ENCODE measurements at regions not wholly inside any gene's neighbourhood (a gene's known extent, or its start where the extent isn't known, plus 50 kb on each side); places are given as distances from the start of the nearest gene placed in this dataset.
"Not testable (repeated sequence)": the region's sequence is repeated elsewhere in the genome, so short reads cannot be mapped to it uniquely, and the experiment has no call there.

DNA sequence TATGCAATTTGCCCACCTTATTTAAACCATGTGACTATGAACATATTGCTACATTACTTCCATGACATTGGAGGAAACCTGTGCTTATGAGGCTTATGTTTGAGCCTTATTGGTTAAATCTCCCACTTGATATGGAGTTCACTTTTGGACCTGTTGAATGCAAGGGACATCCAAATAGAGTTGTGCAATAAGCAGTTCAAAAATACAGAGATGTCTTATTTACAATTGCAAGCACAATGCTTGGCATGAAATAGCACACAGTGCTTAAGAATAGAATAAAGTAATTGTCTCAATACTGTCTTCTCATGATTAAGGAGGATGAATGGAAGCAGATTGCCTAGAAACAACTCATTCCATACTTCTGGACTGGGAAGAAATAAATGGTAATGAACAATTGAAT lies 793.5 kb downstream of the METTL4 start:
- no peak for DNase-seq (ENCODE audit: low read depth)
- no peak overlapping the region for H3K4me3 ChIP-seq (ENCODE audit: low read depth, low read length)
- TF ChIP-seq, protein P1, sequence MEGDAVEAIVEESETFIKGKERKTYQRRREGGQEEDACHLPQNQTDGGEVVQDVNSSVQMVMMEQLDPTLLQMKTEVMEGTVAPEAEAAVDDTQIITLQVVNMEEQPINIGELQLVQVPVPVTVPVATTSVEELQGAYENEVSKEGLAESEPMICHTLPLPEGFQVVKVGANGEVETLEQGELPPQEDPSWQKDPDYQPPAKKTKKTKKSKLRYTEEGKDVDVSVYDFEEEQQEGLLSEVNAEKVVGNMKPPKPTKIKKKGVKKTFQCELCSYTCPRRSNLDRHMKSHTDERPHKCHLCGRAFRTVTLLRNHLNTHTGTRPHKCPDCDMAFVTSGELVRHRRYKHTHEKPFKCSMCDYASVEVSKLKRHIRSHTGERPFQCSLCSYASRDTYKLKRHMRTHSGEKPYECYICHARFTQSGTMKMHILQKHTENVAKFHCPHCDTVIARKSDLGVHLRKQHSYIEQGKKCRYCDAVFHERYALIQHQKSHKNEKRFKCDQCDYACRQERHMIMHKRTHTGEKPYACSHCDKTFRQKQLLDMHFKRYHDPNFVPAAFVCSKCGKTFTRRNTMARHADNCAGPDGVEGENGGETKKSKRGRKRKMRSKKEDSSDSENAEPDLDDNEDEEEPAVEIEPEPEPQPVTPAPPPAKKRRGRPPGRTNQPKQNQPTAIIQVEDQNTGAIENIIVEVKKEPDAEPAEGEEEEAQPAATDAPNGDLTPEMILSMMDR (IDR thresholded peaks at IDR 0.05; ENCODE audit: control insufficient read depth, extremely low read depth, insufficient read depth): no peak

DNA sequence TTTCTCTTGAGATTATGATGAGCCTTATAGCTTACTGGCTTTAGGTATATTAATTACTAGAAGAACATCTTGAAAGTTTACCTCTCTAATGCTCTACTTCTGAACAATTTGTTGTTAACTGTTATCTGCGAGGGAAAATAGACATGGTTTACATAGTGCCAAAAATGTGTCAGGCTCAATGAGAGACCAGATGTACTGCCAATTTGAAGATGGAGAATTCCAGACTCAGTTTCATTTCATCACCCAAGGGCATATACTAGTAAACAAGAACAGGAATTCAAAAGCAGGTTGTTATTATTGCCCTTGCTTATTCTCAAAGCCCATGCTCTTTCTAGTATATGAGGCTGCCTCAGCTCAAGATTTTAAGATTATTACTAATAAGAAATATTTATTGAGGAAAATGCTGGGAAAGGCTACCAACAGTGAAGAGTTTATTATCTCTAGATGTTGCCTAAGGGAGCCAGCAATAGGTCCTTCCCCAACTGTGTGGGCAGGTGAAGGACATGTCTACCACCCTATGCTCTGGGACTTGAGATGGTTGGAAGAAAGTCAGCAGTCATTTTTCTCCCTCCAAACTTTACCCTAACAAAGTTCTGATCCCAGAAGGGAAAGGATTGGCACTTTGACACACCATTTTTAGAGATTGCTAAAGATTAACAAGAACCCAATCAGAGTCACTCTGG lies 792.7 kb downstream of the METTL4 start:
- TF ChIP-seq, protein P1 (IDR thresholded peaks at IDR 0.05; ENCODE audit: control insufficient read depth, extremely low read depth, insufficient read depth): no peak

DNA sequence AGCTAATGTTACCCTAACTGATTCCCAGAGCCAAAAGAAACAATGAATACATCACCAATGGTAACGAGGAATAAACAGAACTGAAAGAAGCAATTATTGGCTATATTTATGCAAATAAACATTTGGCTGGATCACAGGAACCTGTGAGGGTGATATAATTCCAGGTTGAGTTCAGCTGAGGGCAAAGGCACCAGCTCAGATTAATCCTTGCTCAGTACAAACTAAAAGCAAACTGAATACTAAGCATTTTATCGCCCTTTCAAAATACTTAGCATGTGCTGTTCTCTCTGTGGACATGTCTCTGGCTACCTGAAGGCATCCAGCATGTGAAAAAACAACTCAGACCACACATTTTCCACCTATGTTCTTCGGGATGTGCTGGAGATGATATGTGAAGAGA lies 791.7 kb downstream of the METTL4 start:
- DNase-seq (ENCODE audit: low read depth): no peak
- no peak overlapping the region for H3K4me3 ChIP-seq (ENCODE audit: low read depth, low read length)
- TF ChIP-seq, protein P1 (IDR thresholded peaks at IDR 0.05; ENCODE audit: control insufficient read depth, extremely low read depth, insufficient read depth): no peak

More for the DNA sequence above, 792.7 kb downstream of the METTL4 start:
- DNase-seq (ENCODE audit: low read depth): no peak
- no peak overlapping the region for H3K4me3 ChIP-seq (ENCODE audit: low read depth, low read length)

DNA sequence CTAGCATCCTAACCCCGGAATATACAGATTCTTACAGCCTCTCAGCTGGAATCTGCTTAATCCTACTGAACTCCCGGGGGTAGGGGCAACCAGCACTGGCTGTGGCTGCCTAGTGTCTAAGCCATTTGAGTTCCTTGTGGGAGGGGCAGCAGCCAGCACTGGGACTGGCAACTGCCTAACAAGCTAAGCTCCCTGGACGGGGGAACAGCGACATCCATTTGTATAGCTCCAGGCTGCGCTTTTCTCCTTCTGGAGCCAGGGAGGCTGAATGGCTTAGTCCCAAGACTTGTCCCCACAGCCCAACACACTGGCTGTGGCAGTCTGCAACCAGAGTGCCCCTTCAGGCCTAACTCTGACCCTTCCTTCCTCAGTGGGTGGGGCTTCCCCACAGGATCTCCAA lies 787.2 kb downstream of the METTL4 start:
- TF ChIP-seq, protein P1 (IDR thresholded peaks at IDR 0.05; ENCODE audit: control insufficient read depth, extremely low read depth, insufficient read depth): no peak

DNA sequence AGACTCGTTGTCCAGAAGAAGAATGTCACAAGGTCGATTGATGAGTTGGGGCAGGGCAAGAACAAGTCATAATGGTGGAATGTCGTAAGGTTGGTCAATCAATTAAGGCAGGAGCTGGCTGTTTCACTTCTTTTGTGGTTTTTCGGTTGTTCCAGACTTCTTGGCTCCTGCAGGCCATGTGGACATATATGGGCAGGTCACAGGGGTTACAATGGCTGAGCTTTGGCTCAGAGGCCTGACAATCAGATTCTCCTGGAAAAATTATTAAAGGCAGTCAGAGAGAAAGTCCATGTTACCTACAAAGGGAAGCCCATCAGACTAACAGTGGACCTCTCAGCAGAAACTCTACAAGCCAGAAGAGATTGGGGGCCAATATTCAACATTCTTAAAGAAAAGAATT lies 785.3 kb downstream of the METTL4 start:
- not testable (repeated sequence) for DNase-seq (ENCODE audit: low read depth); H3K4me3 ChIP-seq (ENCODE audit: low read depth, low read length)

More for the DNA sequence above, 787.2 kb downstream of the METTL4 start:
- H3K4me3 ChIP-seq (ENCODE audit: low read depth, low read length): no peak overlapping the region
- no peak for DNase-seq (ENCODE audit: low read depth)

DNA sequence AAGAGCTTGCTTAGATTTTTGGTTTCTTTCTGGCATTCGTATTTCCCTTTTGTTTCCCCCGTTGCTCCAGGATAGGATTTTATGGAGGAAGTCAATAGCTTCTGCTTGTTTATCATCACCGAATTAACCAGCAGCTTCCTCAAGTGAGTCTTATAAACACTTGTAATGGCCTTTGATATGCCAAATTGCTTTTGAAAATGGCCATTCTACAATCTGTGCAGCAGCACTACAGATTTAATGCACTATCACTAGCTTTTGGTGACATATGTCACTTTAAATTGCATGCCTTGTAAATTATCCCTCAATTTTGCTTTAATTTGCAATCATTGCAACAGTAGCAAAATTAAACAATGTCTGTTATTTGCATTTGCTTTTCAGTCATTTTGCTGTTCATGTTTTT lies 774.7 kb downstream of the METTL4 start:
- no peak overlapping the region for H3K4me3 ChIP-seq (ENCODE audit: low read depth, low read length)
- DNase-seq (ENCODE audit: low read depth): no peak
- TF ChIP-seq, protein P1 (IDR thresholded peaks at IDR 0.05; ENCODE audit: control insufficient read depth, extremely low read depth, insufficient read depth): no peak

DNA sequence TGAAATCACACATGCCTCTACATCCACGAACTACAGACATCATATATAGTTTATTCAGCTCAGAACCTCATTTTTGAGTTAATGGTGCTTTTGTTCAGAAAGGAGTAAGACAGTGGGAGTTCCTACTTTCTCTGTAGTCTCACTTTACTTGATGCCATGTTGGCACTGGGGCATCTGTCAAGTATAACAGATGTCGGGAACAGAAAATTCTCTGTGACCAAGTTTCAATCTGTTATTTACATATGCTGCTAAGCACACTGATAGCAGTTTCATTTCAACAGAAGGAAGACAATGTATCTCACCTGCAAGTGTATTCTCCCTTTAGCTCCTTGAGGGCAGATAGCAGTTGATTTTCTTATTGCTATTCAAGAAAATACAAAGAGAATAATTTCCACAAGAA lies 774.1 kb downstream of the METTL4 start:
- no peak overlapping the region for H3K4me3 ChIP-seq (ENCODE audit: low read depth, low read length)
- TF ChIP-seq, protein P1 (IDR thresholded peaks at IDR 0.05; ENCODE audit: control insufficient read depth, extremely low read depth, insufficient read depth): no peak
- no peak for DNase-seq (ENCODE audit: low read depth)
